K562 (cell line): ENCODE measurements at regions not wholly inside any gene's neighbourhood (a gene's known extent, or its start where the extent isn't known, plus 50 kb on each side); places are given as distances from the start of the nearest gene placed in this dataset.

ENCODE experiments used
- ATAC-seq: fragments of 200-7000 bp; cut with Tn5 transposase; 3 replicates; pipeline ENCODE4 v1.9.1; 2020; ENCODE audit warnings: moderate library complexity
- BruUV-seq: library from RNA; stranded (reverse); fragments of 400-500 nt; replicated peaks from 2 replicates; lab custom pipeline; 2021; lab: Mats Ljungman, UMichigan
- CTCF ChIA-PET: fragments of 300-600 bp; formaldehyde crosslinking; extraction: SDS; loops from one replicate; lab custom pipeline; 2021; ENCODE audit warnings: low intra/inter-chr PET ratio; lab: Yijun Ruan, JAX
- POLR2A ChIA-PET: fragments of 300-600, 350-650 bp; sonication (Branson Sonifier 250); formaldehyde crosslinking; extraction: SDS; loops from one replicate; lab custom pipeline; 2021; ENCODE audit warnings: antibody characterized with exemption, inconsistent platforms; lab: Yijun Ruan, JAX
- DNase-seq, 4 experiments: peaks; one replicate each; pipeline versions ENCODE4 v3.0.0 to v3.0.0-alpha.2; 2011 to 2018; ENCODE audit warnings: low spot score in 3 of 4, mixed read lengths in 3 of 4; ENCODE audit errors: extremely low read depth in 1 of 4
- FAIRE-seq: peaks from 2 replicates; lab custom pipeline; 2011; peaks lifted over from hg19 to GRCh38; lab: Jason Lieb, UNC
- H2AFZ ChIP-seq: 2 replicates; pipeline ENCODE4 v1.6.0; 2011; ENCODE audit warnings: low read depth, low read length, control low read depth, inconsistent platforms
- H3K27ac ChIP-seq: fragments of 200-600 bp; 3 replicates; pipeline ENCODE4 v1.8.0; 2011; ENCODE audit warnings: low read depth, mild to moderate bottlenecking, control low read depth, inconsistent platforms, low read length, moderate library complexity, mixed read lengths; ENCODE audit errors: extremely low read depth
- H3K27me3 ChIP-seq, 2 experiments: fragments of 300-600 bp in 1 of 2; 2 replicates in 1 of 2; 3 replicates in 1 of 2; pipeline versions ENCODE4 v1.6.0 to v1.8.0; 2011; ENCODE audit warnings: inconsistent platforms in 2 of 2, low read length in 2 of 2, mild to moderate bottlenecking in 1 of 2, mixed read lengths in 1 of 2, moderate library complexity in 1 of 2; ENCODE audit not compliant: control insufficient read depth in 2 of 2, insufficient read depth in 2 of 2
- H3K36me3 ChIP-seq: fragments of 300-600 bp; 3 replicates; pipeline ENCODE4 v1.8.0; 2011; ENCODE audit warnings: mild to moderate bottlenecking, low read length, inconsistent platforms; ENCODE audit not compliant: control insufficient read depth, insufficient read depth
- H3K4me1 ChIP-seq, 2 experiments: fragments of 200-600 bp in 1 of 2; replicated peaks in 1 of 2; 2 replicates in 1 of 2; 3 replicates in 1 of 2; pipeline versions ENCODE4 v1.5.1 to v1.8.0; 2011; ENCODE audit warnings: inconsistent platforms in 2 of 2, low read length in 2 of 2, mild to moderate bottlenecking in 1 of 2, mixed read lengths in 1 of 2, moderate library complexity in 1 of 2; ENCODE audit not compliant: control insufficient read depth in 2 of 2, insufficient read depth in 2 of 2
- H3K4me2 ChIP-seq: 2 replicates; pipeline ENCODE4 v1.6.1; 2011; ENCODE audit warnings: low read length, control low read depth, inconsistent platforms, mixed read lengths; ENCODE audit not compliant: insufficient read depth
- H3K4me3 ChIP-seq: fragments of 200-600 bp; sonication (generic), shearing (Covaris generic); 2 replicates; pipeline ENCODE4 v1.5.1; 2016; ENCODE audit warnings: control low read depth, inconsistent platforms
- H3K79me2 ChIP-seq: fragments of 200-600 bp; 3 replicates; pipeline ENCODE4 v1.8.0; 2011; ENCODE audit warnings: low read length, inconsistent platforms; ENCODE audit not compliant: control insufficient read depth, insufficient read depth
- H3K9ac ChIP-seq, 2 experiments: 2 replicates each; pipeline versions ENCODE4 v1.6.0 to v1.6.1; 2011; ENCODE audit warnings: low read depth in 2 of 2, low read length in 2 of 2, control low read depth in 1 of 2, inconsistent platforms in 1 of 2, mild to moderate bottlenecking in 1 of 2, mixed read lengths in 1 of 2; ENCODE audit not compliant: insufficient read depth in 1 of 2
- H3K9me1 ChIP-seq: one replicate; pipeline ENCODE4 v1.6.0; 2011; ENCODE audit warnings: inconsistent platforms, mild to moderate bottlenecking, low read length, moderate library complexity; ENCODE audit not compliant: control insufficient read depth, insufficient read depth
- H3K9me3 ChIP-seq: replicated peaks from 2 replicates; pipeline ENCODE4 v1.5.1; 2011; ENCODE audit warnings: low read depth, low read length, inconsistent platforms; ENCODE audit not compliant: control insufficient read depth, insufficient read depth
- H4K20me1 ChIP-seq: replicated peaks from 2 replicates; pipeline ENCODE4 v1.6.1; 2011; ENCODE audit warnings: low read length, inconsistent platforms, mixed read lengths; ENCODE audit not compliant: control insufficient read depth, insufficient read depth
- ARNT ChIP-seq, 2 experiments: fragments of 450-650 bp; IDR thresholded peaks; 2 replicates each; pipeline ENCODE4 v1.6.1; 2016; ENCODE audit warnings: mild to moderate bottlenecking in 1 of 2
- CEBPB ChIP-seq: fragments of 450-650 bp; IDR thresholded peaks from 2 replicates; pipeline ENCODE4 v1.6.1; 2016; ENCODE audit warnings: missing genetic modification characterization, missing compliant biosample characterization
- CREBBP ChIP-seq: IDR thresholded peaks from one replicate; pipeline ENCODE4 v1.6.1; 2012; ENCODE audit warnings: low read depth, mild to moderate bottlenecking, control low read depth, inconsistent platforms, low read length
- CUX1 ChIP-seq: fragments of 200-800 bp; sonication (Bioruptor generic); IDR thresholded peaks from 2 replicates; pipeline ENCODE4 v1.6.1; 2016; ENCODE audit warnings: missing genetic modification characterization, missing compliant biosample characterization
- MTA3 ChIP-seq: fragments of 450-650 bp; formaldehyde crosslinking; IDR thresholded peaks from 2 replicates; pipeline ENCODE4 v1.6.1; 2017; ENCODE audit warnings: mild to moderate bottlenecking, borderline replicate concordance
- PHF20 ChIP-seq: fragments of 450-650 bp; IDR thresholded peaks from 2 replicates; pipeline ENCODE4 v1.6.1; 2018; ENCODE audit not compliant: partially characterized antibody
- PHF8 ChIP-seq: fragments of 200-600 bp; sonication (generic); IDR thresholded peaks from 2 replicates; pipeline ENCODE4 v1.6.1; 2012; ENCODE audit warnings: mixed run types, mild to moderate bottlenecking, inconsistent platforms, low read length, moderate library complexity, borderline replicate concordance
- POLR2AphosphoS5 ChIP-seq: IDR thresholded peaks from 2 replicates; pipeline ENCODE4 v1.6.1; 2011; ENCODE audit warnings: mild to moderate bottlenecking, low read depth, low read length, moderate library complexity; ENCODE audit not compliant: control insufficient read depth, insufficient read depth
- RBM14 ChIP-seq: fragments of 200-400 bp; formaldehyde crosslinking; IDR thresholded peaks from 2 replicates; pipeline ENCODE4 v1.6.1; 2018; ENCODE audit warnings: low read depth, mild to moderate bottlenecking, low read length, moderate library complexity, borderline replicate concordance; ENCODE audit not compliant: insufficient read depth
- STAT5A ChIP-seq: IDR thresholded peaks from 2 replicates; pipeline ENCODE4 v1.6.1; 2012; ENCODE audit warnings: low read length, inconsistent platforms, borderline replicate concordance
- TFAM ChIP-seq: fragments of 250-450 bp; sonication (Bioruptor Pico); conservative IDR thresholded peaks from 2 replicates; pipeline ENCODE4 v1.5.0; 2021; ENCODE audit warnings: mild to moderate bottlenecking, moderate library complexity
- WHSC1 ChIP-seq: IDR thresholded peaks from one replicate; pipeline ENCODE4 v1.6.1; 2012; ENCODE audit warnings: low read length, control low read depth, inconsistent platforms
- ZBTB17 ChIP-seq: fragments of 450-650 bp; formaldehyde crosslinking; IDR thresholded peaks from 2 replicates; pipeline ENCODE4 v1.4.0; 2020; ENCODE audit warnings: mild to moderate bottlenecking
- ZFP91 ChIP-seq: sonication (generic); formaldehyde crosslinking; IDR thresholded peaks from 2 replicates; pipeline ENCODE4 v1.8.0; 2022; ENCODE audit warnings: mild to moderate bottlenecking, missing genetic modification reagents
- WGBS: fragments of 100-300 bp; shearing (Covaris generic); methylation state at CpG from one replicate; pipeline ENCODE4 v1.1.6; 2016; ENCODE audit warnings: low coverage, mixed read lengths; ENCODE audit not compliant: insufficient coverage; ENCODE audit errors: missing lambda C conversion rate; 5-methylcytosine and 5-hydroxymethylcytosine counted together
- in situ Hi-C: fragments of 300-500 bp; cut with MboI; formaldehyde crosslinking; loops from 4 replicates; pipeline ENCODE4 v1.15.0; 2018; ENCODE audit warnings: inconsistent platforms, mixed read lengths
- intact Hi-C: fragments of 100-400 bp; cut with micrococcal nuclease; formaldehyde crosslinking; loops from 2 replicates; pipeline ENCODE4 v1.14.2; 2022

- TF ChIP-seq CREBBP (no peak), POLR2AphosphoS5 (peak; percentile 75), ZFP91 (CRISPR knock-in tag) (no peak), PHF20 (no peak), CEBPB (tag) (no peak), MTA3 (no peak), WHSC1 (no peak), STAT5A (peak; percentile 60)
Measured at GRCh38 chr2:200171731-200172482, 134.6 kb upstream of the SPATS2L start (continued).

DNA sequence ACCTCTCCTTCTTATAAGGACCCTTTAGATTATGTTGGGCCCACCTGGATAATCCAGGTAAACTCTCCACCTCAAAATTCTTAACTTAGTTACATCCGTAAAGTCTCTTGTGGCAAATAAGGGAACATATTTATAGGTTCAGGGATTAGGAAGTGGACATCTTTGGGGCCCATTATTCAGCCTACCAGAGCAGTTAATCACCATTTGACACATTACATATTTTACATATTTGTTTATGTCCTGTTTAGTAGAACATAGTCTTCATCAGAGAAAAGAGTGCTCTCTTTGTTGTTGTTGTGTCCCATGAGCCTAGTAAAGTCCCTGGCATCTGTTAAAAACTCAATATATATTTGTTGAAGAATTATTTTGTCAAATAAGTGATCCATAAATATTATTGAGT, 134.0 kb upstream of the SPATS2L start:
- ATAC-seq (no peak), FAIRE-seq (no peak), DNase-seq (no peak)
- intact Hi-C loops (loop anchor here (10.0 kb wide), 1 partner anchor 132 kb away; the partner anchor contains the start of gene SPATS2L), in situ Hi-C loops (no loop called here)
- ChIA-PET CTCF (no interaction called here), POLR2A (no interaction called here)
- H3K4me2 ChIP-seq, result no peak overlapping the region
- no peaks in the 10 kb centered on the region for H3K9me1 ChIP-seq
- peaks cover 18% of the 10 kb centered on the region; the same call in 2 of the 3 replicates for H3K79me2 ChIP-seq
- H3K36me3 ChIP-seq, result no peaks in the 10 kb centered on the region
- TF ChIP-seq ARNT (IDR thresholded peaks at IDR 0.05) (no peak), TFAM (no peak), PHF8 (no peak), RBM14 (no peak), CUX1 (CRISPR knock-in tag) (no peak), ZBTB17 (CRISPR knock-in tag) (no peak)
- H3K4me1 ChIP-seq, result peaks cover 4 to 6% of the 10 kb centered on the region in 2 experiments; a peak in 2 of 5 replicates
- no peaks in the 10 kb centered on the region for H3K27me3 ChIP-seq
- no peak overlapping the region for H2AFZ ChIP-seq
- WGBS, result 50% methylated on average over 1 of the region's 1 CpG
- no peak overlapping the region for H3K4me3 ChIP-seq
- no peaks in the 10 kb centered on the region for H4K20me1 ChIP-seq
- H3K9ac ChIP-seq, result no peak overlapping the region
- peak overlapping the region; percentile 46; the same call in 1 of the 3 replicates for H3K27ac ChIP-seq
- BruUV-seq, result no TSS peak
- 0 out of 2 replicates have a peak, but pooled peaks cover 3% of the 10 kb centered on the region for H3K9me3 ChIP-seq
